DND-41 (cell line): ENCODE measurements at regions not wholly inside any gene's neighbourhood (a gene's known extent, or its start where the extent isn't known, plus 50 kb on each side); places are given as distances from the start of the nearest gene placed in this dataset.

Experiments
- CTCF ChIP-seq: IDR thresholded peaks from 2 replicates; pipeline ENCODE4 v1.5.1; 2012; ENCODE audit warnings: borderline replicate concordance, low read length, moderate library complexity, mild to moderate bottlenecking; ENCODE audit not compliant: poor library complexity, severe bottlenecking; ENCODE audit errors: extremely low read depth
- EZH2 ChIP-seq: IDR thresholded peaks from 3 replicates; pipeline ENCODE4 v1.6.1; 2012; ENCODE audit warnings: borderline replicate concordance, low read depth, mild to moderate bottlenecking, moderate library complexity, low read length, inconsistent platforms; ENCODE audit not compliant: severe bottlenecking

- no peak for TF ChIP-seq CTCF
- TF ChIP-seq EZH2: no peak
Measured at GRCh38 chr2:39947294-39948015, 168.4 kb upstream of the THUMPD2 start.
